ENCODE measurements at regions not wholly inside any gene's neighbourhood (a gene's known extent, or its start where the extent isn't known, plus 50 kb on each side); places are given as distances from the start of the nearest gene placed in this dataset.

- no CpG with 5 or more reads among the region's 2 CpGs for WGBS (ENCODE audit: insufficient coverage)
- no peak for DNase-seq
- H3K9me3 ChIP-seq (ENCODE audit: control extremely low read depth in 1 of 5, control insufficient read depth in 4 of 5, insufficient read depth in 2 of 5, low read depth in 1 of 5, low read length in 4 of 5) = no peaks in the 10 kb centered on the region
- no peaks in the 10 kb centered on the region for H3K36me3 ChIP-seq (ENCODE audit: control insufficient read depth in 4 of 4, insufficient read depth in 4 of 4, low read length in 3 of 4)
- no peak overlapping the region for H3K27ac ChIP-seq (ENCODE audit: insufficient read depth in 1 of 2, low read depth in 1 of 2, low read length in 2 of 2, poor library complexity in 1 of 2, severe bottlenecking in 2 of 2)
- CTCF ChIA-PET = no interaction called here
- H3K27me3 ChIP-seq (replicated peaks in 2 of 5; ENCODE audit: control insufficient read depth in 4 of 5, insufficient read depth in 5 of 5, low read length in 4 of 5) = no peaks in the 10 kb centered on the region
- H3K4me3 ChIP-seq (ENCODE audit: control insufficient read depth in 1 of 7, extremely low read depth in 1 of 7, insufficient read depth in 4 of 7, low read depth in 2 of 7, low read length in 6 of 7) = no peak overlapping the region
- POLR2A ChIA-PET = no interaction called here
- no peaks in the 10 kb centered on the region for H3K4me1 ChIP-seq (ENCODE audit: control extremely low read depth in 1 of 4, control insufficient read depth in 4 of 4, insufficient read depth in 4 of 4, low read length in 3 of 4)
Observed at GRCh38 chr18:71554686-71555085, 989.5 kb downstream of the CBLN2 start.

DNA sequence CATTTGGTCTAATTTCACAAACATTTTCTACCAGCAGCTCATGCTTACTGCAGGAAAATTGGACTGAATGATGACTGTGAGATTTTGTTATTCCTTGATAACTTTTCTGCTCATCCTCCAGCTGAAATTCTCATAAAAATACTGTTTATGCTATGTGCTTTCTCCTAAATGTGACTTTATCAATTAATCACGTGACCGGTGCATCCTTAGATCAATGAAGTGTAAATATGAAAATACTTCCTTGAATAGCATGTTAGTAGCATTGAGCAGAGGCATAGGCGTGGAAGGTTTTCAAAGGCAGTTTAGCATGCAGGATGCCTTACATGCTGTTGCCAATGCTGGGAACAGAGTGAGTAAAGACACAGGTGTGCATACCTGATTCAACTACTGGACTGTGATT, 1002.5 kb downstream of the CBLN2 start:
- no peaks in the 10 kb centered on the region for H3K9me3 ChIP-seq (ENCODE audit: control extremely low read depth in 1 of 5, control insufficient read depth in 4 of 5, insufficient read depth in 2 of 5, low read depth in 1 of 5, low read length in 4 of 5)
- POLR2A ChIA-PET = no interaction called here
- no peaks in the 10 kb centered on the region for H3K27me3 ChIP-seq (replicated peaks in 2 of 5; ENCODE audit: control insufficient read depth in 4 of 5, insufficient read depth in 5 of 5, low read length in 4 of 5)
- H3K36me3 ChIP-seq (ENCODE audit: control insufficient read depth in 4 of 4, insufficient read depth in 4 of 4, low read length in 3 of 4) = no peaks in the 10 kb centered on the region
- no peaks in the 10 kb centered on the region for H3K4me1 ChIP-seq (ENCODE audit: control extremely low read depth in 1 of 4, control insufficient read depth in 4 of 4, insufficient read depth in 4 of 4, low read length in 3 of 4)
- H3K27ac ChIP-seq (ENCODE audit: insufficient read depth in 1 of 2, low read depth in 1 of 2, low read length in 2 of 2, poor library complexity in 1 of 2, severe bottlenecking in 2 of 2) = no peak overlapping the region
- no peak for DNase-seq
- 100% methylated on average over 2 of the region's 3 CpGs for WGBS (ENCODE audit: insufficient coverage)
- H3K4me3 ChIP-seq (ENCODE audit: control insufficient read depth in 1 of 7, extremely low read depth in 1 of 7, insufficient read depth in 4 of 7, low read depth in 2 of 7, low read length in 6 of 7) = no peak overlapping the region
- CTCF ChIA-PET = no interaction called here

DNA sequence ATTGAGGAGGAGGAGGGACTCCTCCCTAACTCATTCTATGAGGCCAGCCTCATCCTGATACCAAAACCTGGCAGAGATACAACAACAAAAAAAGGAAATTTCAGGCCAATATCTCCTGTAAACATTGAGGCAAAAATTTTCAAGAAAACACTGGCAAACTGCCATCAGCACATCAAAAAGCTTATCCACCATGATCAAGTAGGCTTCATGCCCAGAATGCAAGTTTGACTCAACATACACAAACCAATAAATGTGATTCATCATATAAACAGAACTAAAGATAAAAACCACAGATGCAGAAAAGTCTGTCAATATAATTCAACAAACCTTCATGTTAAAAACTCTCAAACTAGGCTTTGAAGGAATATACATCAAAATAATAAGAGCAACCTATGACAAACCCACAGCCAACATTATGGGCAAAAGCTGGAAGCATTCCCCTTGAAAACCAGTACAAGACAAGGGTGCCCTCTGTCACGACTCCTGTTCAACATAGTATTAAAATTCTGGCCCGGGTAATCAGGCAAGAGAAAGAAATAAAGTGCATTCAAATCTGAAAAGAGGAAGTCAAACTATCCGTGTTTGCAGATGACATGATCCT, 1014.3 kb downstream of the CBLN2 start:
- DNase-seq = no peak
- WGBS (ENCODE audit: insufficient coverage) = no CpG with 5 or more reads among the region's 3 CpGs
- no peak overlapping the region for H3K4me3 ChIP-seq (ENCODE audit: control insufficient read depth in 1 of 7, extremely low read depth in 1 of 7, insufficient read depth in 4 of 7, low read depth in 2 of 7, low read length in 6 of 7)
- no peaks in the 10 kb centered on the region for H3K36me3 ChIP-seq (ENCODE audit: control insufficient read depth in 4 of 4, insufficient read depth in 4 of 4, low read length in 3 of 4)
- POLR2A ChIA-PET = no interaction called here
- H3K27ac ChIP-seq (ENCODE audit: insufficient read depth in 1 of 2, low read depth in 1 of 2, low read length in 2 of 2, poor library complexity in 1 of 2, severe bottlenecking in 2 of 2) = no peak overlapping the region
- CTCF ChIA-PET = interaction anchor here (1.8 kb wide), 1 partner anchor 8 kb away, joined by 4 read pairs; no protein-coding TSS in a partner anchor
- no peaks in the 10 kb centered on the region for H3K4me1 ChIP-seq (ENCODE audit: control extremely low read depth in 1 of 4, control insufficient read depth in 4 of 4, insufficient read depth in 4 of 4, low read length in 3 of 4)
- no peaks in the 10 kb centered on the region for H3K9me3 ChIP-seq (ENCODE audit: control extremely low read depth in 1 of 5, control insufficient read depth in 4 of 5, insufficient read depth in 2 of 5, low read depth in 1 of 5, low read length in 4 of 5)
- H3K27me3 ChIP-seq (replicated peaks in 2 of 5; ENCODE audit: control insufficient read depth in 4 of 5, insufficient read depth in 5 of 5, low read length in 4 of 5) = no peaks in the 10 kb centered on the region

DNA sequence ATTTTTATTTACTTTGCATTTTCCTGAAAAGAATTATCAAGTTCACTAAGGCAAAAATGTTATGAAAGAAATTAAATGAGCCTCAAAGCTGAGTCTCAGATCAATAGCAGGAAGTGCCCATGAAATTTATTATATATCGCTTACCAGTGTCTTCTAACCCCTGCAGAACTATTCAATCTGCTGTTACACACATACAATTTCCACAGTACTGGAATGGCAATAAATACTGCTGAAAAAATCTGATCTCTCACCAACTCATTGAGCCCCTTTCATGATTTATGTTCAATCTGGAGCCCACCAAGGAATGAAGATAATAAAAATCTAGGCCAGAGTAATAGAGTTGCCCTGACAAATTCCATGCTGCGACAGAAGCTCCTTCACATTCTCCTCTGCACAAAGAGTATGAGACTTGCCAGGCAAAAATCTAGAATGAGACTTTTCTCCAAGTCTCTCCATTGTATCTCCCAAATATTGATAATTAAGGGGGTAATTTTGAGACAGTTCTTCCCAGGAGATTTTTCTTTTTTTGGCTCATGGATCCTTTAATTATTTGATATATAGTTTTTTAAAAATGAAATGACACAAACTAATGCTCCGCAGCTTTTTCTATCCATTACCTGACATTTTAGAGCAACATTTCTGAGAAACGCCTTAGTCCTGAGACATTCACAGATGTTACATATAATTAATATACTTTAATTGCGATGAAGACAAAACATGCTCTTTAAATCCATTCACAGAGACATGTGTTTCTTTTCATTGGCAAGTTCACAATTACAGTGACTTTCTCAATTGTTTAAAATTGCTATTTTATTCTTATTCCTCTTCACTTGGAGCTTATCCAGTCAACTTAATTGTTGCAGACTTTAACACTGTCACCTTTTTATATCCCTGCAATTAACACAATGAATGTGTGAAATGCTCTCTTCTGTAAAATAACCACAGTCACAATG, 1020.4 kb downstream of the CBLN2 start:
- WGBS (ENCODE audit: insufficient coverage) = 71% methylated on average over 1 of the region's 5 CpGs
- POLR2A ChIA-PET = no interaction called here

DNA sequence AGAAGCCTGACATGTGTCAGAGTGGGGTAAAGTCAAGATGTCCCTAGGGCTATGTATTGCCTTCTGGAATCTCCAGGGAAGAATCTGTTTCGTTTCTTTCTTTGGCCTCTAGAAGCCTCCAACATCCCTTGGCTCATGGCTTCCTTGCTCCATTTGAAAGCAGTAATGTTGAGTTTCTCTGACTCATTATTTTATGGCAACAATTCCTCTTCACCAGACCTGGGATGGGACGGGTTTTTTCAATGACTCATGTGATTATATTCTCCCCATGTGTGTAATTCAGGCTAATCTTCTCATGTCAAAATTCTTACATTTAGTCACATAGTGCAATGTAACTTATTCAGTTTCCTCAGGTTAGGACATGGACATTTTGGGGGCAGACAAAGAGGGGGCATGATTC, 1038.6 kb downstream of the CBLN2 start:
- no peaks in the 10 kb centered on the region for H3K9me3 ChIP-seq (ENCODE audit: control extremely low read depth in 1 of 5, control insufficient read depth in 4 of 5, insufficient read depth in 2 of 5, low read depth in 1 of 5, low read length in 4 of 5)
- no peaks in the 10 kb centered on the region for H3K36me3 ChIP-seq (ENCODE audit: control insufficient read depth in 4 of 4, insufficient read depth in 4 of 4, low read length in 3 of 4)
- H3K27ac ChIP-seq (ENCODE audit: insufficient read depth in 1 of 2, low read depth in 1 of 2, low read length in 2 of 2, poor library complexity in 1 of 2, severe bottlenecking in 2 of 2) = no peak overlapping the region
- H3K4me3 ChIP-seq (ENCODE audit: control insufficient read depth in 1 of 7, extremely low read depth in 1 of 7, insufficient read depth in 4 of 7, low read depth in 2 of 7, low read length in 6 of 7) = no peak overlapping the region
- H3K4me1 ChIP-seq (ENCODE audit: control extremely low read depth in 1 of 4, control insufficient read depth in 4 of 4, insufficient read depth in 4 of 4, low read length in 3 of 4) = no peaks in the 10 kb centered on the region
- WGBS (ENCODE audit: insufficient coverage) = 100% methylated on average over 1 of the region's 2 CpGs
- DNase-seq = no peak
- no peaks in the 10 kb centered on the region for H3K27me3 ChIP-seq (replicated peaks in 2 of 5; ENCODE audit: control insufficient read depth in 4 of 5, insufficient read depth in 5 of 5, low read length in 4 of 5)
- ChIA-PET CTCF (no interaction called here), POLR2A (no interaction called here)

More for the DNA sequence above, 1020.4 kb downstream of the CBLN2 start:
- CTCF ChIA-PET = no interaction called here
- H3K4me1 ChIP-seq (ENCODE audit: control extremely low read depth in 1 of 4, control insufficient read depth in 4 of 4, insufficient read depth in 4 of 4, low read length in 3 of 4) = no peaks in the 10 kb centered on the region
- no peaks in the 10 kb centered on the region for H3K36me3 ChIP-seq (ENCODE audit: control insufficient read depth in 4 of 4, insufficient read depth in 4 of 4, low read length in 3 of 4)
- H3K27ac ChIP-seq (ENCODE audit: insufficient read depth in 1 of 2, low read depth in 1 of 2, low read length in 2 of 2, poor library complexity in 1 of 2, severe bottlenecking in 2 of 2) = no peak overlapping the region
- no peak overlapping the region for H3K4me3 ChIP-seq (ENCODE audit: control insufficient read depth in 1 of 7, extremely low read depth in 1 of 7, insufficient read depth in 4 of 7, low read depth in 2 of 7, low read length in 6 of 7)
- no peaks in the 10 kb centered on the region for H3K9me3 ChIP-seq (ENCODE audit: control extremely low read depth in 1 of 5, control insufficient read depth in 4 of 5, insufficient read depth in 2 of 5, low read depth in 1 of 5, low read length in 4 of 5)
- DNase-seq = no peak
- no peaks in the 10 kb centered on the region for H3K27me3 ChIP-seq (replicated peaks in 2 of 5; ENCODE audit: control insufficient read depth in 4 of 5, insufficient read depth in 5 of 5, low read length in 4 of 5)

GRCh38 chr18:71503222-71503621, 1040.9 kb downstream of the CBLN2 start:
- ChIA-PET POLR2A (no interaction called here), CTCF (no interaction called here)
- Histone ChIP-seq H3K27ac (ENCODE audit: insufficient read depth in 1 of 2, low read depth in 1 of 2, low read length in 2 of 2, poor library complexity in 1 of 2, severe bottlenecking in 2 of 2) (no peak overlapping the region), H3K36me3 (ENCODE audit: control insufficient read depth in 4 of 4, insufficient read depth in 4 of 4, low read length in 3 of 4) (no peaks in the 10 kb centered on the region), H3K4me3 (ENCODE audit: control insufficient read depth in 1 of 7, extremely low read depth in 1 of 7, insufficient read depth in 4 of 7, low read depth in 2 of 7, low read length in 6 of 7) (no peak overlapping the region), H3K4me1 (ENCODE audit: control extremely low read depth in 1 of 4, control insufficient read depth in 4 of 4, insufficient read depth in 4 of 4, low read length in 3 of 4) (no peaks in the 10 kb centered on the region), H3K9me3 (ENCODE audit: control extremely low read depth in 1 of 5, control insufficient read depth in 4 of 5, insufficient read depth in 2 of 5, low read depth in 1 of 5, low read length in 4 of 5) (no peaks in the 10 kb centered on the region), H3K27me3 (replicated peaks in 2 of 5; ENCODE audit: control insufficient read depth in 4 of 5, insufficient read depth in 5 of 5, low read length in 4 of 5) (no peaks in the 10 kb centered on the region)
- no peak for DNase-seq

DNA sequence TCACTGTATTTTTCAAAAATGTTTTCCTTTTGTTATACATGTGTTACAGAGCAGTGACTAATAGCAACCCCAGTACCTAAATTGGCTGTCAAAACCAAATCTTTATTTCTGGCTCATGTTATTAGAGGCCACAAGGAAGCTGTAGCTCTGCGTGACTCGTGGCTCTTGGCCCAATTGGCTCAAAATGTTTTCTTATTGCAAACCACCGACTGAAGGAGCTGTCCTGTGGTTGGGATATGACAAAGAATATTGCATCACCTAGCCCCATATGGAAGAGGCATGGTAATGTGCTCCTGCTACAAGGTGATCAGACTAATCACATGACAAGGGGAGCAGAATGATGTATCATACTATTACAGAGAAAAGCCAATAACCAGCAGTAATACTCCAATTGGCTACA, 1058.5 kb downstream of the CBLN2 start:
- Histone ChIP-seq H3K4me3 (ENCODE audit: control insufficient read depth in 1 of 7, extremely low read depth in 1 of 7, insufficient read depth in 4 of 7, low read depth in 2 of 7, low read length in 6 of 7) (no peak overlapping the region), H3K27ac (ENCODE audit: insufficient read depth in 1 of 2, low read depth in 1 of 2, low read length in 2 of 2, poor library complexity in 1 of 2, severe bottlenecking in 2 of 2) (no peak overlapping the region), H3K36me3 (ENCODE audit: control insufficient read depth in 4 of 4, insufficient read depth in 4 of 4, low read length in 3 of 4) (no peaks in the 10 kb centered on the region), H3K4me1 (ENCODE audit: control extremely low read depth in 1 of 4, control insufficient read depth in 4 of 4, insufficient read depth in 4 of 4, low read length in 3 of 4) (no peaks in the 10 kb centered on the region), H3K27me3 (replicated peaks in 2 of 5; ENCODE audit: control insufficient read depth in 4 of 5, insufficient read depth in 5 of 5, low read length in 4 of 5) (no peaks in the 10 kb centered on the region), H3K9me3 (ENCODE audit: control extremely low read depth in 1 of 5, control insufficient read depth in 4 of 5, insufficient read depth in 2 of 5, low read depth in 1 of 5, low read length in 4 of 5) (peaks cover 0 to 3% (median 0%) of the 10 kb centered on the region in 5 experiments)
- CTCF ChIA-PET = no interaction called here
- 84% methylated on average over 3 of the region's 3 CpGs for WGBS (ENCODE audit: insufficient coverage)
- DNase-seq = no peak
- POLR2A ChIA-PET = no interaction called here
